IPS-NIHi11 (cell line): ENCODE measurements at regions not wholly inside any gene's neighbourhood (a gene's known extent, or its start where the extent isn't known, plus 50 kb on each side); places are given as distances from the start of the nearest gene placed in this dataset.
"Not testable (repeated sequence)": the region's sequence is repeated elsewhere in the genome, so short reads cannot be mapped to it uniquely, and the experiment has no call there.

ENCODE experiments used
- DNase-seq: peaks from one replicate; pipeline ENCODE4 v3.0.0; 2012; ENCODE audit warnings: mixed read lengths, low spot score

DNA sequence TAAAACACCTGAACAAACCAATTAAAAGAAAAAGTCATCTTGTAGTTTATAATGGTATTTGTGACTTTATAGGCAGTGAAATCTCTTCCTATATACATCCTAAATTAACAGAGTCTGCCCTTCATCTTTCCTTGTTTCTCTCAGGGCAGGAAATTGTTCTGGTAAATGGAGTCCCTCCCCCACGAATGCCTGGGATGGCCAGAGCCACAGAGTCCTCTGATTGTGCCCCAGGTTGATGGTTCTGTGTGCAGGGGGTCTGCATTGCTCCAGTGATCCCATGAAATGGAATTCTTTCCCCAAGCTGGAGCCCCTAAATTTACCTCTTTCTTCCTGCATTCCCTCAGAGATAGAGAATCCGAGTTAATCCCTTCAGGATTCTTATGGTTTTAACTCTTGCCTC lies 155.5 kb downstream of the MTX2 start:
- no peak for DNase-seq

GRCh38 chr2:176427549-176427948 lies 158.3 kb downstream of the MTX2 start:
- no peak for DNase-seq

GRCh38 chr2:176428944-176429469 lies 159.8 kb downstream of the MTX2 start:
- not testable (repeated sequence) for DNase-seq

DNA sequence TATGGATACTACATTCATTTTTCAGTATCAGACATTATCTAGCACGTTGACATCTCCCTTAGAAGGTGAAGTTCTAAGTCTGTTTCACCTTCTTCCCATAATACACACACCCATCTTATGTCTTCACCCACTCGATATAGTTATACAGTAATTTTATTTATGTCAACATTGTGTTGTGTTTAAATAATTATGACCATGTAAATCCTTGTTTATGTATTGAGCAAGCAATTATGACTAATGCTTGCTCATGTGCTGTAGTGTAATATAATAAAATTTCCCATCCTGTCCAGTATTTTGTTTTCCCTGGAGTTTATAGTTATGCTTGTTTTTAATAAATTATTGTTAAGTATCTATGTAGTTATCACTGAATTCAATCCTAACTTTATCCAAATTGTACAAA lies 163.2 kb downstream of the MTX2 start:
- DNase-seq: no peak

- no peak for DNase-seq
Observed at GRCh38 chr2:176435729-176436128, 166.5 kb downstream of the MTX2 start.

DNA sequence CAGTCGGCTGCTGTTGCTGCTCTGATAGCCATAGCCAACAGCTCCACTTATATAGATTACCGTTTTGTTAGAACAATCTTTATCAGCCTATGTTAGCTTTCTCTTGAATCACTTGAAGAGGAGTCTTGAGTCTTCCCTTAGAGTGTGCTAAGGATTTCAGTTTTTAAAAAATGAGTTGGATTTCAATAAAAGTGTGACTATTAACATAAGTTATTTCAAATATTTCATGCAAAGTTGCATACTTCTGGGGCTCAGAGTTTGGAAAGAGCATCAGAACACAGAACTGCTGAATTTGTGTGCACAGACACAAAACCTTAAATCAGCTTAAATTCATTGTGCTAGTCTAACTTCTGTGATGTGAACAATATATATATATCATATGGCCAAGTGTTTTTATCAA lies 174.7 kb downstream of the MTX2 start:
- no peak for DNase-seq

- DNase-seq: no peak
Observed at GRCh38 chr2:176445956-176446355, 176.7 kb downstream of the MTX2 start.

DNA sequence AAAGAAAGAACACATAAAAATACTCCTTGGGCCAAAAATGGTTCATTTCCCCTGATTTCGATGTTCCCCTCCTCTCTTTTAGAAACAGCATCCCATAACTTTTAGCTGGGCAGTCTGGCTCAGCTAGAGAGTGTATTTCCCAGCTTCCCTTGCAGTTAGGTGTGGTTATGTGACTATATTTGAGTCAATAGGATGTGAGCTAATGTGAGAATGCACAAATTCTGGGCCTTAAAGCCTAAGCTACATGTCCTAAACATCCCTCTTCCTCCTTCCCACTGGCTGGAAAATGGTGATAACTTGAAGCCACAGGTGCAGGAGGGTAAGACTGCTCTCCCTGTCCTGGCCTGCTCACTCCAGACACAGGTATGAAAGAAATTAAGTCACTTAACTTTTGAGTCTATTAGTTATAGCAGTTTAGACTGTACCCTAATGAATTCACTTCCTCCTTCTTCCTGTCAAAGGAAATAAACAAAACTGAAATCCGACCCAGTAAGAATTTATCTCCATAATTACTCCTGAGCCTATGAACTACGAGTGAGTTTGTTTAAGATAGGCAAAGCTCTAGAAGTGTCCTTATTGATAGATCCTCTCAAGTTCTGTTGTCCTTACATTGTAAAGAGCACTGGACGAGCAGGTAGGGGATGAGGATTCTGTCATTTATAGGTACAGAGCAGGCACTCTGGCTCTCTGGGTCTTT lies 177.6 kb downstream of the MTX2 start:
- DNase-seq: no peak

DNA sequence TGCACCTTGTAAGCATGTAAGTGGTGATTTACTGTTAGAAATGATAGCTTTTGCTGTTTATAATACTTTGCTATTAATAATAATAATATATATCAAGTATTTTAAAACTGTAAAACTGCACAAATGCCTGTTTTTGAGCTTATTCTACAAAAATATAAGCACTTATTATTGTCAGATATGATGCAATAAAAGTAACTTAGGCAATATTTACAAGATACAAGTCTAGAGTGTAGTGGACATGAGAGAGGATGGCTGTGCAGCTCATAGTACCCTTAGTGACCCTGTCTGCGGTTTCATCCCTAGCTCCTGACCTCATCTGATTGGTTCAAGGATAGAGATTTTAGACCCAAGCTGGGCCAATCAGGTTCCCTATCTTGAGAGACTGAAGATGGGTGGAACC lies 178.4 kb downstream of the MTX2 start:
- no peak for DNase-seq

DNA sequence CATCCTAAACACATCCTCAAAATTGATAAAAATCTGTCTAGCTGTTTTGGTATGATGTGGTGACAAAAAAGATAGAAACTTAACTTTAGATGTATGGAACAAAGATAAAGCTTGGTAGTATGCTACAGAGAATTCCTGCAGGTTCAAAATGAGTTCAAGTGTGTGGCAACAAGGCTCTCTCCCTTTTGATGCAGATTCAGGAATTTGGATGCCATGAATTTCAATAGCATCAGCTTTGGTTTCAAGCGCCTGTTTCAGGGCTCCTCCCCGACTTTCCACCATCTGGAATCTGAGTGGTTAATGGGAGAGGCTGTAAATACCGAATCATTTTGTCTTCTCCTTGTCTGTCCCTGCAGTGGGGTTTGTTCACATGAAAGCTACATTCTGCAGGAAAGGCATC lies 180.6 kb downstream of the MTX2 start:
- DNase-seq: peak; percentile 75

GRCh38 chr2:176453784-176454183 lies 184.5 kb downstream of the MTX2 start:
- DNase-seq: no peak

DNA sequence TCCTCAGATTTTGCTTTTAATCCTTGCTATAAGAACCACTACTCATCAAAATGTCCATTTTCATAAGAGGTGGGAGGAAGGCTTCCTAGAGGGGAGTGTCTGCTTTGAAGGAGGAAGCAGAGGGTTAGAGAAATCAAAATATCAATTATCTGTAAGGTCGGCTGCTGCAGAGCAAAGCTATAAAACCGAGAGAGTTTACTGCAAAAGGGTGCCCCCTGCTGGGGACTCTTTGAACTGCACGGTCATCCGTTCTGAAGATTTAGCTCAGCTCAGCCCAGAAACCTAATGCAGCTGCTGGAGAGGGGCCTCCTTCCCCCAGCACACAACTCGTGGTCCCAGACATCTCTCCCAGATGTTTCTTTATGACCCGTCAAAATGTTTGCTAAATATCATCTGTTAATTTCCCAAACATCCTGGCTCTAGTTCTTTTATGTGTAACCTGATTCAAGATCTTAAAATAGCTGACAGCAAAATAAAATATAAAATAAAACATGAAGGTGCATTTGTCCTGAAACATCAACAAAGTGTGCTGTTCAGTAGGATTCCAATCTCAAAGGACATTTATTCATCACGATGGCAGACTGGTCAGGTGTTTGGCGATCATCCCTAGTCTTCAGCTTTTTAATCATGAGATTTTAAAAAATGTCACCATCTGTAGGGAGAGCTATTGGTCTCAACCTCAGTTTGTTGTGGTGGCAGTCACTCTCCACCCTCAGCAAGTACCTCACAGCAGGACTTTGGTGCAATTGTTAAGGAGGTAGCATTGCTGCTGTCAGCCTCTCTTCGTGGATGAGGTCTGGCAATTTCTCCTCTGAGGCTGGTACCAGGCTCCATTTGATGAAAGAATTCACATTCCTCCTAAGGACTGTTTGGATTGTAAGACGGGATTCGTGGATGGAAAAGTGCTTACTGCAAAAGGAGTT lies 185.9 kb downstream of the MTX2 start:
- DNase-seq: peak; percentile 78

DNA sequence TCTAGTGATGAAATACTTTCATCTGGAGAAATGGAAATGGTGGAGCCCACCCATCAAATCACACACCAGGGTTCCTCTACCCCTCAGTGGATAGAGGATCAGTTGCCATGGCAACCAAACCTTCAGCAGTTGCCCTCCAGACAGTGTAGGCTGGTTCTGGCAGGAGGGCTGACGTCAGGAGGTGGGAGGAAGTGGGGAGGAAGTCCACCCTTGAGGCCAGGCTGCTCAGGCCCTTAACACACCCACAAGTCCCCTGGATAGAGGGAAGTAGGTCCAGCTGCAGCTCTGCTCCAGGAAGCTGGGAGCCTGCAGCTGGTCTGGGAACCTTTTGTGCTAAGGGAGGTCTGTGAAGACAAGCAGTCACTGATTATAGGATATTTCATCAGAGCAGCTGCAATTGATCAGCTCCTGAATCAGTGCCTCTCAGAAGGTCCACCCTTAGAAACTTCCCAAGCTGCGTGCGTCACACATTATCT lies 186.6 kb downstream of the MTX2 start:
- peak; percentile 62 for DNase-seq

DNA sequence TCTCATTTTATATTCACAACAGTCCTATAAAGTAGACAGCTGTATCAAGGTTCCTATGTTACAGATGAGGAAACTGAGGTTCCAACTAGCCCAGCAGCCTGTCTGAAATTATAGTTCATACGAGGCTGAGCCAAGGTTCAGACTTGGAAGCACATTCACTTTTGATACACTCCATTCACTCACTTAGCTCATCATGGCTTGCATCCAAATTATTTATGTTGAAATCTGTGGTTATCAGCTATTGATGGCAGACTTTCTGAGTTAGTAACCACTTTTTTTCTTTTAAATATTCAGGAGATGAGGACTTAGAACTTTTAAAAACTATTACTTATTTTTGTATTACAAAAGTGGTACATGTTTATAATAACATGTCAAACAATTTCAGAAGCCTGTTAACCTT lies 188.2 kb downstream of the MTX2 start:
- DNase-seq: no peak

- no peak for DNase-seq
Observed at GRCh38 chr2:176461098-176461808, 192.0 kb downstream of the MTX2 start.

GRCh38 chr2:176461809-176462670 lies 192.8 kb downstream of the MTX2 start:
- no peak for DNase-seq

GRCh38 chr2:176463546-176463945 lies 194.3 kb downstream of the MTX2 start:
- DNase-seq: no peak

GRCh38 chr2:176464886-176465564 lies 195.8 kb downstream of the MTX2 start:
- no peak for DNase-seq

- DNase-seq: no peak
Observed at GRCh38 chr2:176466918-176467452, 197.7 kb downstream of the MTX2 start.

- no peak for DNase-seq
Observed at GRCh38 chr2:176467595-176467994, 198.4 kb downstream of the MTX2 start.
